Effector memory CD4-positive, alpha-beta T cell (primary cell): ENCODE measurements at regions not wholly inside any gene's neighbourhood (a gene's known extent, or its start where the extent isn't known, plus 50 kb on each side); places are given as distances from the start of the nearest gene placed in this dataset.
A peak's percentile ranks its signal among the peaks of the same experiment; 100 is the strongest.
"Not testable (repeated sequence)": the region's sequence is repeated elsewhere in the genome, so short reads cannot be mapped to it uniquely, and the experiment has no call there.

Source experiments
- DNase-seq, 3 donors: peaks; one replicate each; pipeline ENCODE4 v3.0.0-alpha.2; 2020
- H3K27ac ChIP-seq: 2 replicates; pipeline ENCODE4 v1.7.0; 2013; ENCODE audit warnings: mild to moderate bottlenecking, low read length, moderate library complexity; ENCODE audit not compliant: insufficient read depth, poor library complexity, severe bottlenecking
- H3K27me3 ChIP-seq: replicated peaks from 2 replicates; pipeline ENCODE4 v1.7.0; 2013; ENCODE audit warnings: mild to moderate bottlenecking, low read length; ENCODE audit not compliant: insufficient read depth, control insufficient read depth, poor library complexity, severe bottlenecking
- H3K36me3 ChIP-seq: 2 replicates; pipeline ENCODE4 v1.7.0; 2013; ENCODE audit warnings: mild to moderate bottlenecking, low read length, moderate library complexity; ENCODE audit not compliant: control insufficient read depth, insufficient read depth
- H3K4me1 ChIP-seq: 2 replicates; pipeline ENCODE4 v1.7.0; 2013; ENCODE audit warnings: low read length, mild to moderate bottlenecking; ENCODE audit not compliant: control insufficient read depth, insufficient read depth, poor library complexity, severe bottlenecking
- H3K4me3 ChIP-seq: 2 replicates; pipeline ENCODE4 v1.7.0; 2013; ENCODE audit warnings: low read length, low read depth, mild to moderate bottlenecking; ENCODE audit not compliant: insufficient read depth, poor library complexity, severe bottlenecking
- H3K9me3 ChIP-seq: 2 replicates; pipeline ENCODE4 v1.7.0; 2013; ENCODE audit warnings: mild to moderate bottlenecking, low read length, moderate library complexity; ENCODE audit not compliant: control insufficient read depth

GRCh38 chr9:36463467-36463866 is 63.4 kb upstream of the RNF38 start:
- Histone ChIP-seq H3K9me3 (no peaks in the 10 kb centered on the region), H3K27me3 (no peaks in the 10 kb centered on the region), H3K27ac (no peak overlapping the region), H3K36me3 (no peaks in the 10 kb centered on the region), H3K4me1 (no peaks in the 10 kb centered on the region), H3K4me3 (no peak overlapping the region)
- no peak for DNase-seq

DNA sequence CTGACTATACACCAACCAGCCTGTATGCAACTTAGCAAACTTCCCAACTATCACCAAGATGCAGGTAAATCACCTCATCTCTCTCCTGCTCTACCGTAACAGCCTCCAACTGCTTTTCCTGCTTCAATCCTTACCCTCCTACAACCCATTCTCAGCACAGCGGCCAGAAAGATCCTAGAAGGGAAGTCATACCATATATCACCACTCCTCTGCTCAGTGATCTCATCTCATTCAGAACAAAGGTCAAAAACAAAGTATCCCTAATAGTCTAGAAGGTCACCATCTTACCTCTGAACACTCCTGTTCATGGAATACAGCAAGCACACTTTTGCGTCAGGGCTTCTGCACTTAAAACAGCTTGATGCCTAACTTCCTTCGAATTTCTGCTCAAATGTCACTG is 62.2 kb upstream of the RNF38 start:
- H3K4me1 ChIP-seq: peaks cover 8% of the 10 kb centered on the region

GRCh38 chr9:36461323-36461722 is 61.3 kb upstream of the RNF38 start:
- H3K27me3 ChIP-seq: no peaks in the 10 kb centered on the region
- no peak overlapping the region for H3K4me3 ChIP-seq
- no peak overlapping the region for H3K27ac ChIP-seq
- H3K36me3 ChIP-seq: no peaks in the 10 kb centered on the region
- no peak for DNase-seq
- no peaks in the 10 kb centered on the region for H3K9me3 ChIP-seq
- peaks cover 17% of the 10 kb centered on the region for H3K4me1 ChIP-seq

More for the DNA sequence above, 62.2 kb upstream of the RNF38 start:
- Histone ChIP-seq H3K27ac (no peak overlapping the region), H3K36me3 (no peaks in the 10 kb centered on the region), H3K4me3 (no peak overlapping the region), H3K9me3 (no peaks in the 10 kb centered on the region), H3K27me3 (no peaks in the 10 kb centered on the region)
- DNase-seq: no peak

DNA sequence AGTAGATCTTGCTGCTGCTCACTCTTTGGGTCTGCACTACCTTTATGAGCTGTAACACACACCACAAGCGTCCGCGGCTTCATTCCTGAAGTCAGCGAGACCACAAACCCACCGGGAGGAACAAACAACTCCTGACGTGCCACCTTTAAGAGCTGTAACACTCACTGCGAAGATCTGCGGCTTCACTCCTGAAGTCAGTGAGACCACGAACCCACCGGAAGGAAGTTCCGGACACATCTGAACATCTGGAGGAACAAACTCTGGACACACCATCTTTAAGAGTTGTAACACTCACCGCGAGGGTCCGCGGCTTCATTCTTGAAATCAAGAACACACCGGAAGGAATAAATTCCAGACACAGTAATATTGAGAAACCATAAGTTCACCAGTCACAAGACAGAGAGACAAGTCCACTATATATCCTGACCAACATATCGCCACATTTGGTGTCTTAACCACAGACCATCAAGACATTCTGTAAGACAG is 58.4 kb upstream of the RNF38 start:
- H3K36me3 ChIP-seq, H3K27me3 ChIP-seq, H3K4me3 ChIP-seq, H3K9me3 ChIP-seq: not testable (repeated sequence)
- Histone ChIP-seq H3K27ac (peak overlapping the region; percentile 16), H3K4me1 (peaks cover 22% of the 10 kb centered on the region)
- DNase-seq: peak; percentile 31 to 64 (median 36)

- DNase-seq: no peak
- H3K36me3 ChIP-seq: no peaks in the 10 kb centered on the region
- H3K4me1 ChIP-seq: peaks cover 22% of the 10 kb centered on the region
- no peaks in the 10 kb centered on the region for H3K27me3 ChIP-seq
- H3K9me3 ChIP-seq: no peaks in the 10 kb centered on the region
- peak overlapping the region; percentile 16 for H3K27ac ChIP-seq
- no peak overlapping the region for H3K4me3 ChIP-seq
These were observed 57.9 kb upstream of the RNF38 start for GRCh38 chr9:36457836-36458429.

DNA sequence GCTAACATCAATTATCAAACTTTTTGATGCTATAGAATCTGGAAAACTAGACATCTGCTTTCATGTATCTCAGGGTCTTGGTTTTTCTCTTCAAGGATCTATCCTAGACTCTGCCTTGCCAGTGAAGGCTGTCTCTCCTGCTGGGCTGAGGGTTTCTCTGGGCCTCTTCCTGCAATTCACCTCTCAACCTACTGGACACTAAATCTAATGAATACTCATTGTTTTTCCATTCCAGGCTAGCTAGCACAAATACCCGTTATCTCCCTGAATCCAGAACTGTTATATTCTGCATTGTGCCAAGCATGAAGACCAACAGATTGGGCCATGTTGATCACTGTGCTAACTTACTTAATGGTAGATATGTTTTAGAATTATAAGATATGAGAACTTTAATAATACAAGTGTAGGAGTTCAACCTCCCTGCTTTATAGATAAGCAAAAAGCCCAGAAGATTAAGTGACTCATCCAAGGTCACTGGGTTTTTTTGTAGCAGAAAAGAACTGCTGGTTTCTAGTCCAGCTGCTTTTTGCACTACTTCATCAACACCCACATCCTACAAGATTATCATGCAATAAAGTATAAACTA is 56.5 kb upstream of the RNF38 start:
- no peaks in the 10 kb centered on the region for H3K36me3 ChIP-seq
- no peaks in the 10 kb centered on the region for H3K9me3 ChIP-seq
- peaks cover 22% of the 10 kb centered on the region for H3K4me1 ChIP-seq
- no peak for DNase-seq
- H3K27ac ChIP-seq: peak overlapping the region; percentile 31
- no peaks in the 10 kb centered on the region for H3K27me3 ChIP-seq
- H3K4me3 ChIP-seq: no peak overlapping the region

- Histone ChIP-seq H3K9me3 (no peaks in the 10 kb centered on the region), H3K27ac (no peak overlapping the region), H3K27me3 (no peaks in the 10 kb centered on the region), H3K4me3 (no peak overlapping the region), H3K36me3 (no peaks in the 10 kb centered on the region), H3K4me1 (peaks cover 11% of the 10 kb centered on the region)
- no peak for DNase-seq
These were observed 51.9 kb upstream of the RNF38 start for GRCh38 chr9:36451949-36452348.

DNA sequence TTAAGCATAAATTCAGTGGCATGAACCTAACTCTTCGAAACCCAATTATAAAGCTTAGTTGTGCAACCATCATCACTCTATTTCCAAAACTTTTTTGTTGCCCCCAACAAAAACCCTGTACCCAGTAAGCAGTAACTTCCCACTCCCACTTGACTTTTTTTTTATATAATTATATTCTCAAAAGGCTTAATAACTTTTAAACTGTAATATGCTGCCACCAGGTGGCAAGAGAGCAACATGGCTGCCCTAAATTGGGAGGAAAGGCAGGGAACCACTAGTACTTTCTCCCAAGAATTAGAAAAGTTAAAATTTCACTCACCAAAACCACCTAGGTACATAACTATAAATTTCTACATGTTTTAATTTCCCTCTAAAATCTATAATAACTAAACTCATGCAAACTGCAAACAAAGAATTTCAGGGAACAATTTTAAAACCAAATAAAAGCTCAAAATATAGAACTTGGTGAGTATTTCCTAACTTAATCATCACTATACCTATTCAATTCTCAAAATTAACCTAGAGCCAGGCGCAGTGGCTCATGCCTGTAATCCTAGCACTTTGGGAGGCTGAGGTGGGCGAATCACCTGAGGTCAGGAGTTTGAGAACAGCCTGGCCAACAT is 50.2 kb upstream of the RNF38 start:
- no peaks in the 10 kb centered on the region for H3K36me3 ChIP-seq
- H3K4me1 ChIP-seq: no peaks in the 10 kb centered on the region
- no peak overlapping the region for H3K4me3 ChIP-seq
- H3K9me3 ChIP-seq: no peaks in the 10 kb centered on the region
- DNase-seq: peak in 1 of 3 donors; percentile 12
- no peak overlapping the region for H3K27ac ChIP-seq
- no peaks in the 10 kb centered on the region for H3K27me3 ChIP-seq
